Endodermal cell (in vitro differentiated cells): ENCODE measurements at regions not wholly inside any gene's neighbourhood (a gene's known extent, or its start where the extent isn't known, plus 50 kb on each side); places are given as distances from the start of the nearest gene placed in this dataset.

Source experiments
- DNase-seq: peaks from one replicate; pipeline ENCODE4 v3.0.0-alpha.2; 2017
- H3K27ac ChIP-seq: 2 replicates; pipeline ENCODE4 v1.5.1; 2013; ENCODE audit warnings: mild to moderate bottlenecking, low read depth, low read length, moderate library complexity
- H3K27me3 ChIP-seq: 2 replicates; pipeline ENCODE4 v1.6.1; 2013; ENCODE audit warnings: mild to moderate bottlenecking, low read length, moderate library complexity; ENCODE audit not compliant: insufficient read depth, control insufficient read depth, poor library complexity, severe bottlenecking
- H3K36me3 ChIP-seq: 2 replicates; pipeline ENCODE4 v1.7.0; 2013; ENCODE audit warnings: mild to moderate bottlenecking, low read length, moderate library complexity; ENCODE audit not compliant: control insufficient read depth, insufficient read depth
- H3K4me1 ChIP-seq: one replicate; pipeline ENCODE4 v1.7.0; 2013; ENCODE audit warnings: low read length; ENCODE audit not compliant: control insufficient read depth, insufficient read depth
- H3K4me3 ChIP-seq: 2 replicates; pipeline ENCODE4 v1.5.1; 2013; ENCODE audit warnings: mild to moderate bottlenecking, low read length, moderate library complexity
- H3K9ac ChIP-seq: 2 replicates; pipeline ENCODE4 v1.6.1; 2013; ENCODE audit warnings: mild to moderate bottlenecking, low read length, moderate library complexity; ENCODE audit not compliant: poor library complexity, severe bottlenecking; ENCODE audit errors: extremely low read depth
- H3K9me3 ChIP-seq: 2 replicates; pipeline ENCODE4 v1.6.1; 2013; ENCODE audit warnings: mild to moderate bottlenecking, low read length, moderate library complexity; ENCODE audit not compliant: control insufficient read depth
- H3K27ac Mint-ChIP-seq: 2 replicates; pipeline ENCODE4 v1.8.0; 2020; ENCODE audit warnings: mixed read lengths
- H3K27me3 Mint-ChIP-seq: 2 replicates; pipeline ENCODE4 v1.8.0; 2021; ENCODE audit warnings: mild to moderate bottlenecking, mixed read lengths; ENCODE audit not compliant: insufficient read depth
- H3K36me3 Mint-ChIP-seq: 2 replicates; pipeline ENCODE4 v1.8.0; 2020; ENCODE audit warnings: low read depth, mixed read lengths
- H3K4me1 Mint-ChIP-seq: 2 replicates; pipeline ENCODE4 v1.8.0; 2020; ENCODE audit warnings: mixed read lengths
- H3K4me3 Mint-ChIP-seq: 2 replicates; pipeline ENCODE4 v1.8.0; 2020; ENCODE audit warnings: mild to moderate bottlenecking, moderate library complexity, mixed read lengths
- H3K9me3 Mint-ChIP-seq: 2 replicates; pipeline ENCODE4 v1.8.0; 2020; ENCODE audit warnings: mild to moderate bottlenecking, mixed read lengths
- CTCF ChIP-seq: fragments of 200-600 bp; sonication (generic); conservative IDR thresholded peaks from 2 replicates; pipeline ENCODE4 v1.5.0; 2021; ENCODE audit warnings: antibody characterized with exemption, mild to moderate bottlenecking
- WGBS, 2 experiments: methylation state at CpG; one replicate each; pipeline versions ENCODE4 v1.1.5 to v1.1.7; 2013; ENCODE audit warnings: missing lambda C conversion rate in 2 of 2, mixed read lengths in 1 of 2; ENCODE audit not compliant: insufficient coverage in 1 of 2, insufficient read length in 1 of 2; 5-methylcytosine and 5-hydroxymethylcytosine counted together

- Histone ChIP-seq H3K4me1 (peaks cover 6% of the 10 kb centered on the region), H3K9me3 (peaks cover 4% of the 10 kb centered on the region), H3K27ac (peak overlapping the region; percentile 94), H3K9ac (no peak overlapping the region), H3K36me3 (no peaks in the 10 kb centered on the region), H3K4me3 (no peak overlapping the region), H3K27me3 (no peaks in the 10 kb centered on the region)
- H3K27me3 Mint-ChIP-seq, result no peaks in the 10 kb centered on the region
- no peak for DNase-seq
- TF ChIP-seq CTCF, result no peak
- peaks cover 3% of the 10 kb centered on the region for H3K36me3 Mint-ChIP-seq
- H3K4me1 Mint-ChIP-seq, result peaks cover 22% of the 10 kb centered on the region
- peaks cover 10% of the 10 kb centered on the region for H3K9me3 Mint-ChIP-seq
- H3K4me3 Mint-ChIP-seq, result no peak overlapping the region
- WGBS, 2 experiments, result 67 to 81% methylated on average over 6 to 7 of the region's 7 CpGs
- no peak overlapping the region for H3K27ac Mint-ChIP-seq
Observed at GRCh38 chr16:62955033-62955349, 918.8 kb upstream of the CDH8 start.

- Histone ChIP-seq H3K9ac (no peak overlapping the region), H3K27me3 (no peaks in the 10 kb centered on the region), H3K4me1 (peaks cover 6% of the 10 kb centered on the region), H3K4me3 (no peak overlapping the region), H3K27ac (peak overlapping the region; percentile 94), H3K9me3 (peaks cover 4% of the 10 kb centered on the region), H3K36me3 (no peaks in the 10 kb centered on the region)
- Mint-ChIP-seq H3K36me3 (peaks cover 3% of the 10 kb centered on the region), H3K4me3 (no peak overlapping the region), H3K27ac (no peak overlapping the region), H3K4me1 (peaks cover 19% of the 10 kb centered on the region), H3K27me3 (no peaks in the 10 kb centered on the region), H3K9me3 (peaks cover 10% of the 10 kb centered on the region)
- no peak for TF ChIP-seq CTCF
- peak; percentile 49 for DNase-seq
- WGBS, 2 experiments, result 66 to 87% methylated on average over 6 to 9 of the region's 9 CpGs
Observed at GRCh38 chr16:62954144-62955032, 918.1 kb upstream of the CDH8 start.

GRCh38 chr16:62950351-62950750 is 914.1 kb upstream of the CDH8 start:
- Histone ChIP-seq H3K9ac (no peak overlapping the region), H3K9me3 (peaks cover 4% of the 10 kb centered on the region), H3K4me3 (no peak overlapping the region), H3K36me3 (no peaks in the 10 kb centered on the region), H3K27me3 (no peaks in the 10 kb centered on the region), H3K4me1 (peaks cover 6% of the 10 kb centered on the region), H3K27ac (no peak overlapping the region)
- H3K36me3 Mint-ChIP-seq, result no peaks in the 10 kb centered on the region
- WGBS, 2 experiments, result 63 to 71% methylated on average over 1 to 4 of the region's 4 CpGs
- peaks cover 2% of the 10 kb centered on the region for H3K9me3 Mint-ChIP-seq
- H3K27ac Mint-ChIP-seq, result no peak overlapping the region
- no peak for TF ChIP-seq CTCF
- no peak overlapping the region for H3K4me3 Mint-ChIP-seq
- DNase-seq, result no peak
- peaks cover 19% of the 10 kb centered on the region for H3K4me1 Mint-ChIP-seq
- no peaks in the 10 kb centered on the region for H3K27me3 Mint-ChIP-seq
